ENCODE measurements at regions not wholly inside any gene's neighbourhood (a gene's known extent, or its start where the extent isn't known, plus 50 kb on each side); places are given as distances from the start of the nearest gene placed in this dataset.

- TF ChIP-seq EP300 (IDR thresholded peaks at IDR 0.05), result no peak
- no peak for TF ChIP-seq CTCF (IDR thresholded peaks at IDR 0.05)
Measured at GRCh38 chr7:25628446-25628845, 400.2 kb upstream of the NPVF start.
